ENCODE measurements at regions not wholly inside any gene's neighbourhood (a gene's known extent, or its start where the extent isn't known, plus 50 kb on each side); places are given as distances from the start of the nearest gene placed in this dataset.

DNA sequence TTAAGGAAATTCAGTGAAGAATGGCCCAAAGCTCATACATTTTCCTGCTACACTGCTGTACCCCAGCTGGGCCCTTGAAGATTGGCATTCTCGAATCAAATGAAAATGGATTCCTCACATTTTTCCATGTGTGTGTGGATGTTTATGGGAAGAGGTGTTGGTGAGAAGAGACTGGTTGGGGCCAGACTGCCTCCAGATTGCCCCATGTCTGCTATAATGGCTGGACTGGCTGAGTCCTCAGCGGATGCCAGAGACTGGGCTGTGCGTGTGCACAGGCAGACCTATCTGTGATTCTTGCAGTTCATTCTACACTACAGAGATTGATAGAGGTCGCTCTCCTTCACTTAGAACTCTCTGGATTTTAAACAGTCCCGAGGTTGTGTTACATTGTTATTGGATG, 183.6 kb upstream of the GDF10 start:
- H4K20me1 ChIP-seq (ENCODE audit: control insufficient read depth, insufficient read depth, low read length, poor library complexity, severe bottlenecking) = no peaks in the 10 kb centered on the region
- DNase-seq (no peak), ATAC-seq (ENCODE audit: low read depth) (no peak)
- H3K36me3 ChIP-seq (replicated peaks in 1 of 2; ENCODE audit: control extremely low read depth in 1 of 2, control insufficient read depth in 1 of 2, extremely low read depth in 1 of 2, insufficient read depth in 2 of 2, low read length in 1 of 2) = no peaks in the 10 kb centered on the region
- H3K27me3 ChIP-seq (replicated peaks in 1 of 4; ENCODE audit: control extremely low read depth in 1 of 4, control insufficient read depth in 3 of 4, insufficient read depth in 4 of 4, low read length in 3 of 4) = no peaks in the 10 kb centered on the region
- no peak overlapping the region for H3K4me2 ChIP-seq (replicated peaks; ENCODE audit: low read depth, low read length, poor library complexity, severe bottlenecking)
- H3K27ac Mint-ChIP-seq = no peak overlapping the region
- 100% methylated on average over 2 of the region's 5 CpGs for WGBS (ENCODE audit: insufficient coverage)
- intact Hi-C loops (cut with micrococcal nuclease) = no loop called here
- POLR2A ChIA-PET = no interaction called here
- no peak overlapping the region for H3K4me3 Mint-ChIP-seq
- H3K27me3 Mint-ChIP-seq = peaks cover 10% of the 10 kb centered on the region
- H3K4me3 ChIP-seq (ENCODE audit: control extremely low read depth in 1 of 5, extremely low read depth in 1 of 5, insufficient read depth in 1 of 5, low read depth in 2 of 5, low read length in 4 of 5) = no peak overlapping the region
- CTCF ChIA-PET = no interaction called here
- H2AFZ ChIP-seq (ENCODE audit: insufficient read depth, low read depth, low read length, poor library complexity, severe bottlenecking) = no peak overlapping the region
- no peaks in the 10 kb centered on the region for H3K9me3 ChIP-seq (ENCODE audit: control extremely low read depth in 1 of 3, control insufficient read depth in 2 of 3, insufficient read depth in 1 of 3, low read length in 2 of 3)
- H3K4me1 ChIP-seq (ENCODE audit: control insufficient read depth in 2 of 2, insufficient read depth in 2 of 2, low read length in 2 of 2) = no peaks in the 10 kb centered on the region
- H3K4me1 Mint-ChIP-seq = no peaks in the 10 kb centered on the region
- H3K27ac ChIP-seq (ENCODE audit: low read length in 2 of 2) = no peak overlapping the region
- TF ChIP-seq, protein P1, sequence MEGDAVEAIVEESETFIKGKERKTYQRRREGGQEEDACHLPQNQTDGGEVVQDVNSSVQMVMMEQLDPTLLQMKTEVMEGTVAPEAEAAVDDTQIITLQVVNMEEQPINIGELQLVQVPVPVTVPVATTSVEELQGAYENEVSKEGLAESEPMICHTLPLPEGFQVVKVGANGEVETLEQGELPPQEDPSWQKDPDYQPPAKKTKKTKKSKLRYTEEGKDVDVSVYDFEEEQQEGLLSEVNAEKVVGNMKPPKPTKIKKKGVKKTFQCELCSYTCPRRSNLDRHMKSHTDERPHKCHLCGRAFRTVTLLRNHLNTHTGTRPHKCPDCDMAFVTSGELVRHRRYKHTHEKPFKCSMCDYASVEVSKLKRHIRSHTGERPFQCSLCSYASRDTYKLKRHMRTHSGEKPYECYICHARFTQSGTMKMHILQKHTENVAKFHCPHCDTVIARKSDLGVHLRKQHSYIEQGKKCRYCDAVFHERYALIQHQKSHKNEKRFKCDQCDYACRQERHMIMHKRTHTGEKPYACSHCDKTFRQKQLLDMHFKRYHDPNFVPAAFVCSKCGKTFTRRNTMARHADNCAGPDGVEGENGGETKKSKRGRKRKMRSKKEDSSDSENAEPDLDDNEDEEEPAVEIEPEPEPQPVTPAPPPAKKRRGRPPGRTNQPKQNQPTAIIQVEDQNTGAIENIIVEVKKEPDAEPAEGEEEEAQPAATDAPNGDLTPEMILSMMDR (IDR thresholded peaks at IDR 0.05) = no peak
- no peak for TF ChIP-seq EZH2 (IDR thresholded peaks at IDR 0.05; ENCODE audit: borderline replicate concordance, insufficient read depth, low read depth, low read length, poor library complexity, severe bottlenecking)
- no peak overlapping the region for H3K9ac ChIP-seq (ENCODE audit: low read length)
- no peaks in the 10 kb centered on the region for H3K79me2 ChIP-seq (ENCODE audit: control insufficient read depth, insufficient read depth, low read length)
- no peaks in the 10 kb centered on the region for H3K9me3 Mint-ChIP-seq (ENCODE audit: insufficient read depth)

DNA sequence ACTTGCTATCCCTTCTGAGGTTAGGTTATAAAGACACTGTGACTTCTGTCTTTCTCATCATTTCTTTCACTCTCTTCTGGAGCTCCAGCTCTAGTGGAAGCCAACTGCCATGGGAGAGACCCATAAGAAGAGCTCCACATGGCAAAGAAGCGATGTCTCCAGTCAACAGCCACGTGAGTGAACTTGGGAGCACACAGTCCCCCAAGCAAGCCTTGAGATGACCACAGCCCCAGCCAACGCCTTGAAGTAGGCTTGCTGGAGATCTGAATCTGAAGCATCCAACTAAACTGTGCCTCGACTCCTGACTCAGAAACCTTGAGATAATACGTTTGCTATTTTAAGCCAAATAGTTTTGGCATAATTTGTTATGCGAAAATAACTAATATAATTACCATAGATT, 181.7 kb upstream of the GDF10 start:
- H3K9me3 Mint-ChIP-seq (ENCODE audit: insufficient read depth) = no peaks in the 10 kb centered on the region
- H3K4me3 Mint-ChIP-seq = no peak overlapping the region
- no peaks in the 10 kb centered on the region for H3K9me3 ChIP-seq (ENCODE audit: control extremely low read depth in 1 of 3, control insufficient read depth in 2 of 3, insufficient read depth in 1 of 3, low read length in 2 of 3)
- no peak overlapping the region for H3K9ac ChIP-seq (ENCODE audit: low read length)
- no peaks in the 10 kb centered on the region for H4K20me1 ChIP-seq (ENCODE audit: control insufficient read depth, insufficient read depth, low read length, poor library complexity, severe bottlenecking)
- no peaks in the 10 kb centered on the region for H3K4me1 Mint-ChIP-seq
- H3K27me3 Mint-ChIP-seq = peaks cover 16% of the 10 kb centered on the region
- peaks cover 0 to 5% (median 0%) of the 10 kb centered on the region in 4 experiments for H3K27me3 ChIP-seq (replicated peaks in 1 of 4; ENCODE audit: control extremely low read depth in 1 of 4, control insufficient read depth in 3 of 4, insufficient read depth in 4 of 4, low read length in 3 of 4)
- no peak overlapping the region for H3K27ac Mint-ChIP-seq
- ATAC-seq (ENCODE audit: low read depth) (no peak), DNase-seq (no peak)
- H3K4me3 ChIP-seq (ENCODE audit: control extremely low read depth in 1 of 5, extremely low read depth in 1 of 5, insufficient read depth in 1 of 5, low read depth in 2 of 5, low read length in 4 of 5) = no peak overlapping the region
- no peak overlapping the region for H3K27ac ChIP-seq (ENCODE audit: low read length in 2 of 2)
- H3K4me1 ChIP-seq (ENCODE audit: control insufficient read depth in 2 of 2, insufficient read depth in 2 of 2, low read length in 2 of 2) = no peaks in the 10 kb centered on the region
- H3K79me2 ChIP-seq (ENCODE audit: control insufficient read depth, insufficient read depth, low read length) = no peaks in the 10 kb centered on the region
- 83% methylated on average over 3 of the region's 6 CpGs for WGBS (ENCODE audit: insufficient coverage)
- TF ChIP-seq, protein P1 (IDR thresholded peaks at IDR 0.05) = no peak
- no peak for TF ChIP-seq EZH2 (IDR thresholded peaks at IDR 0.05; ENCODE audit: borderline replicate concordance, insufficient read depth, low read depth, low read length, poor library complexity, severe bottlenecking)
- no peaks in the 10 kb centered on the region for H3K36me3 ChIP-seq (replicated peaks in 1 of 2; ENCODE audit: control extremely low read depth in 1 of 2, control insufficient read depth in 1 of 2, extremely low read depth in 1 of 2, insufficient read depth in 2 of 2, low read length in 1 of 2)
- no peak overlapping the region for H2AFZ ChIP-seq (ENCODE audit: insufficient read depth, low read depth, low read length, poor library complexity, severe bottlenecking)
- H3K4me2 ChIP-seq (replicated peaks; ENCODE audit: low read depth, low read length, poor library complexity, severe bottlenecking) = no peak overlapping the region
- POLR2A ChIA-PET = no interaction called here
- intact Hi-C loops (cut with micrococcal nuclease) = no loop called here
- CTCF ChIA-PET = no interaction called here
